Islet of Langerhans (tissue), 1 donor: ENCODE measurements at regions not wholly inside any gene's neighbourhood (a gene's known extent, or its start where the extent isn't known, plus 50 kb on each side); places are given as distances from the start of the nearest gene placed in this dataset.
"Not testable (repeated sequence)": the region's sequence is repeated elsewhere in the genome, so short reads cannot be mapped to it uniquely, and the experiment has no call there.

Experiments used
- FAIRE-seq: peaks from one replicate; lab custom pipeline; 2011; peaks lifted over from hg19 to GRCh38; lab: Jason Lieb, UNC

DNA sequence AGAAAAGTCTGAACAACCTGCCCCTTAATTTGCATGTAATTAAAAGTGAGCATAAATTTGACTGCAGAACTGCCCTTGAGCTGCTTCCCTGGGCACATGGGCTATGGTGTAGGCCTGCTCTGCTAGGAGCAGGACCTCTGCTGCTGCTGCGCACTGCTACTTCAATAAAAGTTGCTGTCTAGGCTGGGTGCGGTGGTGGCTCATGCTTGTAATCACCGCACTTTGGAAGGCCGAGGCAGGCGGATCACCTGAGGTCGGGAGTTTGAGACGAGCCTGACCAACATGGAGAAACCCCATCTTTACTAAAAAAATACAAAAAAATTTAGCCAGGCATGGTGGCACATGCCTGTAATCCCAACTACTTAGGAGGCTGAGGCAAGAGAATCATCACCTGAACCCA, 355.7 kb downstream of the KCNJ2 start:
- not testable (repeated sequence) for FAIRE-seq

DNA sequence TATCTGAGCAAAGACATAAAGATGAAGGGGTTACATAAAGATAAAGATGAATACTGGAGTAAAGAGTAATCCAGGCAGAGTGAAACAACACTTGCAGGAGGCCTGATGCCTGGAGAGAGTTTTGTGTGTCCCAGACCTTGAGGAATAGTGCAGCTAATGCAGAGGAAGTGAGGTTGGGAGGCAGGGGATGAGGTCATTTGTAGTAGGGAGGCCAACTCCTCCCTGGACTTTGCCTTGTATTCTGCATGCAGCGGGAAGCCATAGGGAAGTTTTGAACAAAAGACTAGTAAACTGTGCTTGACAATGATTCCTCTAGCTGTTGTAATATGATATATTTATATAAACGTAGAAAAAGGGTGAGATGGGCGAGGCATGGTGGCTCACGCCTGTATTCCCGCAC, 356.6 kb downstream of the KCNJ2 start:
- no peak for FAIRE-seq

GRCh38 chr17:70527364-70527888, 358.1 kb downstream of the KCNJ2 start:
- no peak for FAIRE-seq

DNA sequence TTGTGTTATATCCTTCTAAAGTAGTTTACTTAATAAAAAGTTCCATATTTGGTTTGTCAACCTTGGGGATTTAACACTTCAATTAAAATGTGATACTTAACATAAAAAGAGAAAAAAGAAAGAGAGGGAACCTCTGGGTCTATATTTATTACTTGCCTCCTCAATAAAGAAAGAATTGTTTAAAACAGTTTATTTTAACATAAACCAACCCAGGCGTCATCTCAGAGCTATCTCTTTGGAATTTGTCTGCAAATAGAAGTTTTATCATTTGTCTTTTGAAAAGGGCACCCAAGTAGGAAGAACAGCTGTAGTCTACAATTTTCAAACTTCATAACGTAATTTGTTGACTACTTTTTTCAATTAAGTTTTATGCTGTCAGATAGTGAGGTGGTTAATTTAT, 364.1 kb downstream of the KCNJ2 start:
- FAIRE-seq: no peak

DNA sequence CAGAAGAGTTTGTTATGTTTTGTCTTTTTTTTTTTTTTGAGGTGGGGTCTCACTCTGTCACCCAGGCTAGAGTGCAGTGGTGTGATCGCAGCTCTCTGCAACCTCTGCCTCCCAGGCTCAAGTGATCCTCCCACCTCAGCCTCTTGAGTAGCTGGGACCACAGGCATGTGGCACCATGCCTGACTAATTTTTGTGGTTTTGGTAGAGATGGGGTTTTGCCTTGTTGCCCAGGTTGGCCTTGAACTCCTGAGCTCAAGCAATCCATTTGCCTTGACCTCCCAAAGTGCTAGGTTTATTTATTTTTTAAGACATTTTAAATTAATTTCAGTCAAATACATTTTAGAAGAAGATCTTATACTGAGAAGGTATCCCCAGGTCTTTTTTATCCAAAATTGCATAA, 366.7 kb downstream of the KCNJ2 start:
- FAIRE-seq: no peak

- no peak for FAIRE-seq
Observed at GRCh38 chr17:70539132-70539924, 370.0 kb downstream of the KCNJ2 start.

- no peak for FAIRE-seq
Observed at GRCh38 chr17:70542876-70543275, 373.5 kb downstream of the KCNJ2 start.

- FAIRE-seq: no peak
Observed at GRCh38 chr17:70544317-70544716, 375.0 kb downstream of the KCNJ2 start.

DNA sequence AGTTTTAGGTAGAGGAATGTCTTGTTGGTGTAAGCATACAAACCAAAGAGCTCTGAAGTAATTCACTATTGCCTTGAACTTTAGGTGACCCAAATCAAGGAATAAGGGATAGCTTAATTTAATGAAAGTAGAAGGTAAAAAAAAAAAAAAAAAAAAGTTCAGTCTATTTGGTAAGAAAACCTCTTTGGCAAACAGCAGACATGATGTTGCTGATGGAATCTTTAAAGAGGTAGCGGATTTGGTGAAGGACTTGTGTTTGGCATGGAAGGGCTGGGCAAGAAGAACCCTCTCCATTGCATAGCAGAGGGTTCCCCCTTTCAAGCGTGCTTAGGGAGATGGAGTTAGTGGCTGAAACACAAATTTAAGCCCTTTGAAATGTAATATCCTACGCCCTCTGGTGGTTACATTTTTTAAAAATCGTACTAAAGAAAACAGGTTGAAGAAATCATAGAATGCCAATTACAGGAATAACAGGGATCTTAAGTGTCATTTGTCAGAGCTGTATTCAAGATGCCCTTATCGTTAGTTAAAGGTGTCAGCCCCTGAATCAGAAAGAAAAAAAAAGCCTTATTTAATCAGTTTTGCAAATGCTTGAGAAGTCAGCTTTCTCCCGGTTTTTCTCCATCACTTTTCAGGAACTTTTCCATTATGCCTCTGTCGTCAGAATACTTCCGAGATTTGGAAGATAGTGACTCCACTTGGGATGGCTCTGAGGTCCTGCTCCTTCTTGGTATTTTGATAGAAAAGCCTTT, 383.1 kb downstream of the KCNJ2 start:
- peak; percentile 98 for FAIRE-seq

- FAIRE-seq: no peak
Observed at GRCh38 chr17:70552982-70553334, 383.6 kb downstream of the KCNJ2 start.

DNA sequence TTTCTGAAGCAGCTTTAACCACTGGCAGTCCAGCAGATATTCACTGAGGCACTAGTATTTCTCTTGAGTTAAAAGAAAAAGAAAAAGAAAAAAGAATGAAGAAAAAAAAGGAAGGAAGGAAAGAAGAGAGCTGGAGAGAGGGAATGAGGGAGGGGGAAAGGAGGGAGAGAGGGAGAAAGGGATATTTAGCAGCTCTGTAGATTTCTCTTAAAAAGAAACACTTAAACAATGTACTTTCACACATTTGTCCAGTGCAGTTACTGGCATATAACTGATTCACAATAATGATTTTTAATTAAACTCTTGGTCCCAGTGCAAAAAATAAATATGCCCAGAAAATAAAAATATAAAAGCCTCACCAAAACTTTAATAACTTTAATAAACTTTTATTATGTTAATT, 386.4 kb downstream of the KCNJ2 start:
- FAIRE-seq: no peak

DNA sequence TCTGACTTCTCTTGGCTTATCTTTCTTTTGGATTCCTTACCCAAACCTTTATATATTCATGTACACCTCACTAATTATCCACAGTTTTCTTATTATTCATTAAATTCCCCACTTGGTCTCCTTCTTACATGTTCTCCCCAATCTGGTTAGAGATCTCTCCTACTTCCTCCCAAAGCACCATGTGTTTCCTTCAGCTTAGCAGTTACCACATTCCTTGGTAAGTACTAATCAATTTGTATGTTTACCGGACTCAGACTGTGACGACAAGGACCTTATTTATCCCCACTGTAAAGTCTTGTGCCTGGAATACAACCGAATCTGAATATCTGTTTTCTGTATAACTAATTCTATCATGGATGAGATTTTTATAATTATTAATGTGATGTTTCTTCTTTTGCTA, 389.5 kb downstream of the KCNJ2 start:
- no peak for FAIRE-seq

- FAIRE-seq: no peak
Observed at GRCh38 chr17:70560471-70560870, 391.1 kb downstream of the KCNJ2 start.

DNA sequence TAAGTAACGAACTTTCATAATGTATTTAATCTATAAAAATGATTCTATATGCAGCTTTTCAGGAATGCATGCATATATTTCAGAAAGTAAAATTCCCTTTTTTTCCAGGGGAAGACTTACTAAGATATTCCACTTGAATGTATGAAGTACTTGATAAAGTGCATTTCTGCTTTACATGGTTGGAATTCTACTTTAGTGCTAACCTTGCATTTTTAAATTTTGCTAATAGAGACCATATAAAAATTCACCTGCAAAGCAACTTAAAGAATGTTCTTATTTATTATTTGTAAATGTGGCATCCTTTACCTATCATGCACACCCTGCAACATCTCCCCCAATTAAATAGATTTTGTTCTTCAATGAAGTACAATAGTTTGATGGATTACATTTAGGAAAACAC, 392.8 kb downstream of the KCNJ2 start:
- FAIRE-seq: no peak

DNA sequence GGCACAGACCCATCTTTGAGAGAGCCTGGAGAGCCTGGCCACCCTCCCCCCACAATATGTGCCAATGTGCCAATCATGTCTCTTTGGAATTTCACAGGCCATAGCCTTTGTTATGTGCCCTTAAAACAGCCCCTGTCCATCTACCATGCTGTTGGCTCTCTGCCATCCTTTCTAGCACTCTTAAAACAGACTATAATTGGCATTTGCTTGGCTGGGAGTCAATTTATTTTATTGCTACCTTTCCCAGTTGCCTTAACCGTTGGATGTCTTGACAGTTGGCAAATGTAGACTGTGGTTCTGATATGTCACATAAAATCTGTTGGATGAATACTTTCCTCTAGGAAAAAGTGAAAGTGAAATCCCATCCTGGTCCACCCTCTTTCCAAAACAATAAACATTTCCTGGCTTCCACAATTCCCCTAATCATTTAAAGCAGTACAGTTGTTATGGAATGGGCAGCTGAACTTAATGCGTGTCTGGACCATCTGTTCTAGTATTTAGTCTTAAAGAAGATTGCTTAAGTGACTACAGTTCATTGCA, 394.0 kb downstream of the KCNJ2 start:
- FAIRE-seq: no peak

- FAIRE-seq: no peak
Observed at GRCh38 chr17:70564006-70564620, 394.8 kb downstream of the KCNJ2 start.

GRCh38 chr17:70569128-70569527, 399.8 kb downstream of the KCNJ2 start:
- no peak for FAIRE-seq

DNA sequence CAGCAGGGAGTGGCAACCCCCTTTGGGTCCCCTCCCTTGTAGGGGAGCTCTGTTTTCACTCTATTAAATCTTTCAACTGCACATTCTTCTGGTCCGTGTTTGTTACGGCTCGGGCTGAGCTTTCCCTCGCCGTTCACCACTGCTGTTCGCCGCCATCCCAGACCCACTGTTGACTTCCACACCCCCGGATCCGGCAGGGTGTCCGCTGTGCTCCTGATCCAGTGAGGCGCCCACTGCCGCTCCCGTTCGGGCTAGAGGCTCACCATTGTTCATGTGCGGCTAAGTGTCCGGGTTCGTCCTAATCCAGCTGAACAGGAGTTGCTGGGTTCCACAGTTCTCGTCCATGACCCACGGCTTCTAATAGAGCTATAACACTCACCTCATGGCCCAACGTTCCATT, 408.1 kb downstream of the KCNJ2 start:
- no peak for FAIRE-seq

- no peak for FAIRE-seq
Observed at GRCh38 chr17:70581459-70581858, 412.1 kb downstream of the KCNJ2 start.

DNA sequence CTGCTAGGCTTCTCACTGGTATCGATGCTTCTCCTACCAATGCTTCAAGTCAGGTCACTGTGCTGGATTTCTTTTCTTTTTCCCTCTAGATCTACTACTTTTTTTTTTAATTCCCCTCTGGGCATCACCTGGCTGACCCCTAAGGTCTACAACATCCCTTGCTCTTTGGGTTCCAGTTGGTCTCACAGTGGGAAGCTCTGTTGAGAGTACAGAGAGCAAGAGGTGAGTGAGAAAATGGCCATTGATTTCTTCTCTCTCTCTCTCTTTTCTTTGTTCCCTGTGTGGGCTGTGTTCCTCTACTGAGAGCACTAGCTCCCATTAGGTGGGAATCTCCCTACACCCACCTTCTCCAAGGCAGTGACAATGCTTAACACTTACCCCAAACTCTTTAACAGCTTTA, 413.4 kb downstream of the KCNJ2 start:
- no peak for FAIRE-seq

GRCh38 chr17:70584255-70584654, 414.9 kb downstream of the KCNJ2 start:
- FAIRE-seq: no peak

DNA sequence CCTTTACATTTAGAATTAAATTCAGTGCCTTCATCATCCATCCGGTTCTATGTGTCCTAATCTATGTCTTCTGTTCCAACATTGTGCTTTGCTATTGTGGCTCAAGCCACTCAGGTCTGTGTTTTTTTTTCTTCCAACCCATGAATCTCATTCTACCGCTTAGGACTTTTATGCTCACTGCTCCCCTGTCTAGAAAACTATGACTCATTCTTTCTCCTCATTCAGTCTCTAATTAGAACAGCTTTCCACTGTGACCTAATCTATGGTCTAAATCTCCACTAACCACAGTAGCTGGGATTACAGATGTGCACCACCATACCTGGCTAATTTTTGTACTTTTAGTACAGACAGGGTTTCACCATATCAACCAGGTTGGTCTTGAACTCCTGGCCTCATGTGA, 418.7 kb downstream of the KCNJ2 start:
- no peak for FAIRE-seq

DNA sequence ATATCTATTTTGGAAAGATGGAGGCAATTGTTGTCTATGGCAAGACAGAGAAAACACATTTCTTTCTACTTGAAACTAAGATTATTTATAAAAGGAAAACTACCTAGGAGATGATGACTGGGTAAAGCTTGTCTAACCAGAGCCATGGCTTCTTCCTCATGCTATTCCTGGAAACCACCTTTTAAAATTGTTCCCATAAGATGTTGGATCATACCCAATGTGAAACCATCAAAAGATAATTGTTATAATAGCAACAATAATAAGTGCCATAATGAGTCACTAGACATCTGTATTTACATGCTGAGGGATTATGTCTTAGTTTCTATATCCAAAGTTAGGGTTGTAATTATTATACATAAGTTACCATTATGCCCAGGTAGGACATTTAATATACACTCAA, 428.4 kb downstream of the KCNJ2 start:
- FAIRE-seq: no peak
